GM21447 (cell line): ENCODE measurements at regions not wholly inside any gene's neighbourhood (a gene's known extent, or its start where the extent isn't known, plus 50 kb on each side); places are given as distances from the start of the nearest gene placed in this dataset.

Experiments
- ATAC-seq: cut with Tn5 transposase; IDR thresholded peaks from one replicate; pipeline ENCODE4 v1.9.1; 2021; ENCODE audit not compliant: unreplicated experiment

DNA sequence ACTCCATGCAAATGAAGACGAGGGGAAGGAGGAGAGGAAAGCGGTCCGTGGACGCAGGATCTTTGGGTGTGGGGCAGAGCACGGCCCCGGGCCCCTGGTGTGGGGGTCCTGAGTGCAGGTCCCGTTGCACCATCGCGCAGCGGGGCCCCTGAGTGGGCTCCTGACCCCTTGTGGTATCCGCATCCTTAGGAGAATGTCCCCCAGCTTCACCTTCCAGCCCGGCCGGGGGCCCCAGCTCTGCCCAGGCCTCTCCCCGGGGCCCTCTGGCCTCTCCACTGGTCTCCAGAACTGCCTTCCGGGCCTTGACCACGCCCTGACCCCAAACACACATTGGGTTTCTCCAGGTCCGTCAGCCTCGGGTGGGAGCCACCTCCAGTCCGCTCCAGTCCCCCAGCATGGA is 431.8 kb upstream of the SALL3 start:
- ATAC-seq, result no peak

DNA sequence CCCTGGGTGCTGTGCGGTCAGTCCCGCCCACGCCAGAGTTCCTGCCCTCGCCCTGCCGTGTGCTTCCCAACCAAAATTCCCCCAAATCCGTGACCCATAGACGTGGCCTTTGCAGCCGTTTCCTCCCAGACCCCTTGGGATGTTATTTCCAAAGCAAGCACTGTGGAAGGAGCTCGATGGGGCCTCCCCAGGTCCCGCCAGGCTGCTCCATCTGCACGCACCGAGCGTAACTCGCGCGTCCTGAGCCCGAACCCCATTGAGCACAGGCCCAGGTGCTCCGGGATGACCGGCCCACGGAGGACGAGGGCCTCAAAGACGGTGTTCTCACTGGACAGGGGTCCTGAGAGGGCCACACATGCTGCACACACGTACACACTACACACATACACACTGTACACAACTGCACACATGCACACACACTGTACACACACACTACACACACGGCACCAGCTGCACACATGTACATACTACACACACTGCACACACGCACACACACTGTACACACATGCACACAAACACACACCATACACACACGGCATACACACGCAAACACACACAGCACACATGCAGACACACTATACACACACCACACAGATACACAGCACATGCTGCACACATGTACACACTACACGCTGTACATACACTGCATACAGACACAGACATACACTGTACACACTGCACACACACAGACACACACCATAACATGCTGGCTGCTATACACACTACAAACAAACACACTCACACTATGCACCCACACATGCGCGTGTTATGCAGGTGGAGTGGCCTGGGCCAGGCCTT is 431.2 kb upstream of the SALL3 start:
- no peak for ATAC-seq

DNA sequence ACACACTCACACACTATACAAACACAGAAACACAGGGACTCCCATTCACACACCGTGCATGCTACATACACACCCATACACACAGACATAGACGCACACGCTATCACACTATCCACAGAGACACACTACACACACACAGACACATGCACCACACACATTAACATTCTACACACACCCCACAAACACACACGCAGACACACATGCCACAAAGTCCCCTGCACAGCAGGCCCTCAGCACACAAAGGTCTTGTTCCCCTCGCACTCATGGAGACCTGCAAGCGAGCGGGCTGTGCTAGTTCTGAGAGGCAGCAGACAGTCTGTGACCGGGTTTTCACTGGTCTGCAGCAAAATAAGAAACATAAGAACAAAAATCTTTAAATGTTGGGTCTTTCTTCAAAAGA is 429.6 kb upstream of the SALL3 start:
- ATAC-seq, result no peak

DNA sequence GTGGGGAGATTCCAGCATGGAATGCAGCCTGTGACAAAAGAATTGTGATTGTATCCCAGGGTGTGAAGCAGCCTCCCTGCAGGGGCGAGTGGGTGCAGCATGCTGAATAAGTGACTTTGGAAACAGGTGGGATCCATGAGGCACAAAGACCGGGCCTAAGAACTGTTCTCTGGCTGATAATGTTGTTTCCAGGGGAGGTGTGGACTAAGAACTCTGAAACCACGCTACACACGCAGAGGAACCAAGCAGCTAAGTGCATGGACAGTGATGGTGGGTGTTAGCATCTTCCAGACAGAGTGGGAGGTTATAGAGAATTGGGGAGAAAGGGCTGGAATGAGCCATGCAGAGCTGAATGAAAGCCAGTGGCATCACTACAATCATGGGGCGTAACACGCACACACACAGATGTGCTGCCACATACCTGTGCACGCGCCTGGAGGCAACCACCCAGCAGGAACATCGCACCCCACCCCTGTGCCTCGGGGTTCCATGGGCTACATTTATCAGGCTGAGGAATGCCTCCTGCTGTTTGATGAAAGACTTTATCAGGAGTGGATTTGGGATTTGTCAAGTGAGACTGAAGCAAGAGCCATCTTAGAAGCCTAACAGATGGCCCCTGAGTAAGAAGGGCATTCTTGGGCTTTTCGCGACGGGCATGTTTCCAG is 424.5 kb upstream of the SALL3 start:
- no peak for ATAC-seq

GRCh38 chr18:78557371-78557770 is 422.2 kb upstream of the SALL3 start:
- ATAC-seq, result no peak

DNA sequence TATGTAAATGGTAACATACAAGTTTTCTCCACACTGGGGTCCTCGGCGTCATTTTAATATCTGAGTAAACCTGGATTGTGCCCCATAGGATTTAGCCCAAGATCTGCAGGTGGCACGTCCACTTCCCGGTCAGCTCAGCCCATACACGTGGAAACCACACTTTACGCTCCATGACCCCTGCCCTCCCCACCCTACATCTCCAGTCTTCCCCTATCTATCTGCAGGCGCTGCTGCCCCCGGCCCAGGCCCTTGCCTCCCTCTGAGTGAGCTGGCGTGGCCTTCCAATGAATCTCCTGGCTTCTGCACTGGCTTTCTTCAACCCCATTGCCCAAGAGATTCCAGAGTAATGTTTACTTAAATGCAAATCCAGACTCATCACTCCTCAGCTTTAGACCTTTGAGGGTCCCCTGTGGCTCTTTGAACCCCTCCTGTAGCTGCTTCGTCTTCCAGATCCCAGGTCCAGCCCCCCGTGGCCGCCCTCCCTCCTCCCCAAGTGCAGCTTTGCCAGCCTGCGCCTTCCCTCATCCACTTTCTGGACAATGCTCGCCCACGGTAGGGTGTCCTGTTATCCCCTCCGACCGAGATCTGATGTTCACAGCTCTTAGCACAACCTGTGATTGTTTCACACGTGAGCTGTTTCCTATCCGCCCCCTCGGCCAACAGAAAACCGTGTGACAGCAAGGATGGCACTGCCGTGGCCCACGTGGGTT is 421.4 kb upstream of the SALL3 start:
- no peak for ATAC-seq

GRCh38 chr18:78558948-78559347 is 420.7 kb upstream of the SALL3 start:
- no peak for ATAC-seq

DNA sequence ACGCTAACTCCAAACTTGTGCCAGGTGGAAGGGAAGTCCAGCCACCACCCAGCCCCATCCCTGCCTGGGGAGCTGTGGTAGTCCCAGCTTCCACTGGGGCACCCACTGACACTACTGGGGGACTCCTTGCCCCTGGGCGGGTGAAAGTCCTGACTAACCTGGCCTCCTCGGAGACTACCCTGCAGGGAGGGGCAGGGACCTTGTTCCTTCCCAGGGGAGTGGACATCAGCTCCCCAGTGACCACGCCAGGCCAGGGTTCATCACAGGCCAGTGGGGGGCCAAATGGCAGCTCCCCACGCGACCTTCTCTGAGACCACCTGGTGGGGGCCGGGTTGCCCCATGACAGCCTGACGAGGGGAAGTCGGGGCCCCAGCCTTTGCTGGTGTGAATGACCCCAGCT is 420.0 kb upstream of the SALL3 start:
- ATAC-seq, result no peak

GRCh38 chr18:78561757-78562510 is 417.7 kb upstream of the SALL3 start:
- ATAC-seq, result no peak

GRCh38 chr18:78562531-78562961 is 417.1 kb upstream of the SALL3 start:
- ATAC-seq, result no peak

DNA sequence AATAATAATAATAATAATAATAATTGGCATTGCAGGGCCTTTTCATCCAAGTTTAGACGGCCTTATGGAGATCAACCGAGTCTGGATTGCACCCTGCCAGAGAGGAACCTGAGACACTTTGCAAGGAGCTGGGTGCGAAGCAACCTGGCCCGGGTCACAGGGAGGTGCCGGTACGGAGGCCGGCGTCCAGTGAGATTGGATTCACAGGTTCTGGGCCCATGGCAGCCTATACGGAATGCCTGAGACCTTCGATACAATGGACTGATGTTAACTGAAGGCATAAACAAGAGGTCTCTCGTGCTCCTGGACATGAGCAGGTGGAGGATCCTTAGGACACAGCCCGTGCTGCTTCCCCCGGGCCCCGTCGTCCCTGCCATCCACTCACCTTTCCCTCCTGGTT is 416.5 kb upstream of the SALL3 start:
- ATAC-seq, result no peak

GRCh38 chr18:78564030-78564429 is 415.6 kb upstream of the SALL3 start:
- no peak for ATAC-seq

DNA sequence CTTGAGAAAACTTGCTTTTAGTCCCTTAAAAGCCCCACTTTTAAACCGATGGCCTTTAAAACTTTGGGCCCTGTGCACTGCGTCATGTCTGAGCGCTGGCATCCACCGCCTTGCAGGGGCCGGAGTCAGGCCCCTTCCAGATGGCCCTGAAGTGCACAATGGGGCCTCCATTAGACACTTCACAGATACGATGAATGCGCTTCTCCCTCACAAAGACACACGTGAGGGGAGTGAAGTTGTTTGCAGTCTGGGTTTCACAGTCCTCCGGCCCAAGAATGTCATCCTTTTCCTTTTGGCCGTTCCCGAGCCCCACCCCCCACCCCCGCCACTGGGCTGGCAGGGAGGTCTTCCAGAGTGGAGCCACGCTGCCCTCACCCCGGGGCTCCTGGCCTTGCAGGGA is 415.1 kb upstream of the SALL3 start:
- no peak for ATAC-seq

DNA sequence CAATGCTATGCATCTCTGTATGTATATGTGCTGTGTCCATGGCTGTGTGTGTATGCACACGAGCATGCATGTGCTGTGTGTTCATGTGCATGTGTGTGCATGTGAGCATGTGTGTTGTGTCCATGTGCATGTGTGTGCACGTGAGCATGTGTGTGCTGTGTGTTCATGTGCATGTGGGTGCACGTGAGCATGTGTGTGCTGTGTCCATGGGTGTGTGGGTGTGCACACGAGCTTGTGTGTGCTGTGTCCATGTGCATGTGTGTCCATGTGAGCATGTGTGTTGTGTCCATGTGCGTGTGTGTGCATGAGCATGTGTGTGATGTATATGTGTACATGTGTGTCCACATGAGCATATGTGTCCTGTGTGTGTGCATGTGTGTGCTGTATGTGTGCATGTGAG is 414.4 kb upstream of the SALL3 start:
- ATAC-seq, result no peak

DNA sequence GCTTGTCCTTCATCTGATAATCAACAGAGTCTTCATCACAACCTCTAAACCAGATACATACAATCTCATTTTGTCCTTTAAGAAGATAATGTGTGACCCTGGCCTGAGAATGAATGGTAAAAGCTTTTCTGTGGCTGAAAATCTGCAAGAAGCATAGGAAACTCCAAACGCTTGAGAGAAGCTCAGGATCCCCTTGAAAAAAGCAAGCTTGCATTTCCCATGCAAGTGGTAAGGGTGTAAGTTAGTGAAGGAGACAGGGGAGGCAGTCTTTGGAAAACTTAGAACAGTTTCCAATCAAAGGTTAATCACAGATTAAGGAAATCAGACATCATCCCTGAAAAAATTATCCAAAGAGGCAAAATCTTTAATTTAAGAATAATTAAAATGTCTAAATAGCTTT is 413.6 kb upstream of the SALL3 start:
- no peak for ATAC-seq

- ATAC-seq, result no peak
Measured at GRCh38 chr18:78566720-78567119, 412.9 kb upstream of the SALL3 start.

- no peak for ATAC-seq
Measured at GRCh38 chr18:78571063-78571785, 408.4 kb upstream of the SALL3 start.

- no peak for ATAC-seq
Measured at GRCh38 chr18:78571831-78572347, 407.7 kb upstream of the SALL3 start.

GRCh38 chr18:78573773-78574172 is 405.8 kb upstream of the SALL3 start:
- no peak for ATAC-seq

DNA sequence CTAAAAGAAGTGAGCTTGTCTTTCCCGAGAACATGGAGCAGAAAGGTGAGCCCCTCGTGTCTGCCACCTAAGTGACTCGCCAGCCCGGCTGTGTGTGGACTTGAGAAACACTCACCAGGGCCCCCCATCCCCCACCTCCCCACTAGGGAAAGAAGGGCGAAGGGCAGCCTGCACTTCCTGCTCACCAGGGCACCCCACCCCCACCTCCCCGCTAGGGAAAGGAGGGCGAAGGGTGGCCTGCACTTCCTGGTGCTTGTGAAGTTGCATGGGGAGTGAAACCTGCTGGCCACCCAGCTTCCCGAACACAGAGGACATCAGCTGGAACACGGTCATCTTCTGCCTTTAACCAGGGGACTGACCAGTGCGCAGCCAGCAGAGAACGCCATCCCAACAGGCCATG is 402.7 kb upstream of the SALL3 start:
- no peak for ATAC-seq
